Stomach smooth muscle (tissue), 2 donors: ENCODE measurements at regions not wholly inside any gene's neighbourhood (a gene's known extent, or its start where the extent isn't known, plus 50 kb on each side); places are given as distances from the start of the nearest gene placed in this dataset.
A peak's percentile ranks its signal among the peaks of the same experiment; 100 is the strongest.

Experiments
- H3K27ac ChIP-seq: one replicate; pipeline ENCODE4 v1.7.0; 2013; ENCODE audit warnings: mild to moderate bottlenecking, low read length, inconsistent platforms
- H3K27me3 ChIP-seq, 2 donors: one replicate each; pipeline ENCODE4 v1.7.0; 2013; ENCODE audit warnings: low read length in 2 of 2; ENCODE audit not compliant: insufficient read depth in 2 of 2, control insufficient read depth in 1 of 2
- H3K36me3 ChIP-seq, 2 donors: one replicate each; pipeline ENCODE4 v1.7.0; 2013; ENCODE audit warnings: low read length in 2 of 2; ENCODE audit not compliant: control insufficient read depth in 2 of 2, insufficient read depth in 2 of 2
- H3K4me1 ChIP-seq: one replicate; pipeline ENCODE4 v1.7.0; 2013; ENCODE audit warnings: low read length; ENCODE audit not compliant: control insufficient read depth, insufficient read depth
- H3K4me3 ChIP-seq, 2 donors: one replicate each; pipeline ENCODE4 v1.7.0; 2013; ENCODE audit warnings: low read length in 2 of 2
- H3K9ac ChIP-seq, 2 donors: one replicate each; pipeline ENCODE4 v1.7.0; 2013; ENCODE audit warnings: low read length in 2 of 2, mild to moderate bottlenecking in 1 of 2
- H3K9me3 ChIP-seq, 2 donors: one replicate each; pipeline ENCODE4 v1.7.0; 2013; ENCODE audit warnings: low read length in 2 of 2; ENCODE audit not compliant: control insufficient read depth in 2 of 2
- donor health status: healthy.
- donor health status: Pancreatic carcinoma.

DNA sequence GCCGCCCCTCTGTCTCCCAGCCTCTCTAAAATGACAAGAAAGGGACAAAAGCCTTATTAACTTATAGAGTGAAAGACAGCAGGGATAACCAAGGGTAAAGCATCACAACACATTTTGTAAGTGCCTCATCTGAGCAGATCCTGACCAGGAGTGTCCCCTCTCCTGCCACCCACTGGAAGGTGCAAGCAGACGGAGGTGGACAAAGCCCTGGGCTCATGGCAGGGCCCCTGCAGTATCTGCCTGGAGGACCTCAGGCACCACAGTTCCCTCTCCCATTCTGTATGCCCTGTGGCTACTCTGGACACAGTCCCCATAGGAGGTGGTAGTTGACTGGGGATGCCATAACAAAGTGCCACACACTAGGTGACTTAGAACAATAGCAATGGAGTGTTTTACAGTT lies 319.8 kb downstream of the GADD45G start:
- Histone ChIP-seq H3K4me3 (no peak overlapping the region), H3K27me3 (no peaks in the 10 kb centered on the region), H3K9ac (no peak overlapping the region), H3K27ac (no peak overlapping the region), H3K4me1 (peaks cover 16% of the 10 kb centered on the region), H3K36me3 (no peaks in the 10 kb centered on the region), H3K9me3 (no peaks in the 10 kb centered on the region)

DNA sequence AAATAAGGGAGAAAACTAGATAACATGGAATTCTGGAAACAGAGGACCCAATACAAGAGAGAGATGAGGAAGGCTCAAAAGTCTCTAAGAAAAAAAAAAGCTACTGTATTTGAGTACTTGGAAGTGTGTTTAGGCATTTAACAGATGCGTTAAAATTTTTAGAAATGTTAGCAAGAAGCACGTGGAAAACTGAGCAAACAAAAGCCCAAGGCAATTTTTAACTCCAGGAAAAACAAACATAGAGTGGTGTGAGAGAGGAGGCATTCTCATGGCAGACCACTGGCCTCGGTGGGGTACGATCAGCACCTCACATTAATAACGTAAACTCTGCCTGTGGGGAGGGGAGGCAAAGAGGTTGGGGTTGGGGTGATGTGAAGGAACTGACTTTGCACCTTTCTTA lies 321.4 kb downstream of the GADD45G start:
- Histone ChIP-seq H3K9ac (no peak overlapping the region), H3K4me1 (peaks cover 16% of the 10 kb centered on the region), H3K36me3 (no peaks in the 10 kb centered on the region), H3K27me3 (no peaks in the 10 kb centered on the region), H3K9me3 (no peaks in the 10 kb centered on the region), H3K4me3 (no peak overlapping the region), H3K27ac (no peak overlapping the region)

DNA sequence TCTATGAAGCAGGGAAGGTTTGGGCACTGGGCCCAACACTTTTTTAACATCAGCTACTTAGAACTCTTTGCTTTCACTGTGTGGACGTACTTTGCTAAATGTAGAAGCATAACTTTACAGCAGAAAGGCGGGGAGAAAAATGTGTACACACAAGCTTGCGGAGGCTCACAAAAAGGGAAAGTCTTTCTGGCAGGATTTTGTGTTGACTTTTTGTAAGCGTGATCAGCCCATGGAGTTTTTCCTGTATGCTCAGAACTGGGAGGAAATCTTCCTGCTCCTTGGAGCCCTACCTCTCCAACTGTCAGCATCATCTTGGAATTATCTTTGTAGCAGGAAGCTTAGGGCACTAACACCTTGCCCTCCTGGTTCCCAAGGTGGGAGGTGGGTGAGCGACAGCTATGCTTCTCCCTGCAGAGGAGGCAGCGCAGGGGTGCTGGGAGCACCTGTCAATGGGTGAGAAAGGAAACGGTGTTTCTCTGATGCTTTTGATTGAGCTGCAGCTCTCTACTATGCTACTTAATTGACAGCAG lies 321.9 kb downstream of the GADD45G start:
- Histone ChIP-seq H3K9ac (peak overlapping the region in 1 of 2 donors; percentile 1), H3K27me3 (no peaks in the 10 kb centered on the region), H3K36me3 (no peaks in the 10 kb centered on the region), H3K27ac (peak overlapping the region; percentile 18), H3K4me1 (peaks cover 16% of the 10 kb centered on the region), H3K4me3 (peak overlapping the region in 1 of 2 donors; percentile 52), H3K9me3 (no peaks in the 10 kb centered on the region)

DNA sequence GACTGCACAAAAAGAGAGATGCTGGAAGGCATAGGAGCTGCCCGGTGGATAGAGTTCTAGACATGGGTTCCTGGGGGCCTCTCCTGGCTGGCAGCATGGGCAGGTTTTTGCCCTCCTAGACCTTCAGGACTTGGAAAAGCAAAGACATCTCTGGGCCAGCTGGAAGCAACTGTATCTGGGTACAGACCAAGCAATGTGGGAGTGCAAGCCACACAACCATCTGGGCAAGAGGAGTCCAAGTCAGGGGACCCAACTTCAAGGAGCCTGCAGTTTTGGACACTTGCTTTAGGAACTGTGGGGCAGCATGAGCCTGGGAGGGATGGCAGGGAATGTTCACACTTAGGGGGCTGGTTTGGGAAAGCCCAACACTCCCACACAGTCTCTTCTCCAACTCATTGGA lies 323.3 kb downstream of the GADD45G start:
- Histone ChIP-seq H3K4me3 (no peak overlapping the region), H3K9me3 (no peaks in the 10 kb centered on the region), H3K27me3 (no peaks in the 10 kb centered on the region), H3K4me1 (peaks cover 17% of the 10 kb centered on the region), H3K9ac (no peak overlapping the region), H3K27ac (no peak overlapping the region), H3K36me3 (no peaks in the 10 kb centered on the region)

DNA sequence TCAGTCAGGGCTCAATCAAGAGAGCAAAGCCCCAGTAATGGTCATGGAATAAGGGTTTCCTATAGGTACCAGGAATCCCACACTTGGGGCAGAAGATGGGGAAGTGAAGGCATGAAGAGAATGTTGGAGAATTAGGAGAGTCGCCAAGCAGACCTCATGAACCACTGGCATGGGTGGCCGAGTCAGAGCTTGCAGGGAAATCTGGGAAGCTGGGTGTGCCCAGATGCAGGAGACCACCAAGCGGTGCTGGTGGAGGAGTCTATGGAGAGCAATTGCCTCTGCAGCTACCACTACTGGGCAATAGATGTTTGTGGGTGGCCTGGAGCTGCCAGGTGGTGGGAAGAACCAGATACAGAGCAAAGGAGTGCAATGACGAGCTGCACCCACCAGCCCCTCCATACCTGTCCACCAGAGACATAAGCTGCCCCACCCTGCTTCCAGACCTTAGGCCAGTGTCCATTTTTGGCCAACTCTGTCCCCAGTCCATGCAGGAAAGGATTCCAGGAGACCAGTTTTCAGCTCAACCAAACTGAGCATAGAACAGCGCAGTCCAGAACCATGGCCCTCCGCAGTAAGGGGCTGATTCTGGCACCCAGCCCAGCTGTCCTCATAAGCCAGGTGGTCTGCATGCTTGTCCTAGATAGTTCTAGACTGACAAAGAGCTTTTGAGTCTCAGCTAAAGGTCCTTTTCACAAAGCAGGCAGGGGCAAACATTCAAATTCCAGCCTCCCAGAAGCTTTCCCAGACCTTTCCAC lies 323.9 kb downstream of the GADD45G start:
- H3K9me3 ChIP-seq: no peaks in the 10 kb centered on the region
- H3K4me1 ChIP-seq: peaks cover 22% of the 10 kb centered on the region
- no peaks in the 10 kb centered on the region for H3K36me3 ChIP-seq
- H3K4me3 ChIP-seq: no peak overlapping the region
- no peak overlapping the region for H3K9ac ChIP-seq
- no peaks in the 10 kb centered on the region for H3K27me3 ChIP-seq
- no peak overlapping the region for H3K27ac ChIP-seq

DNA sequence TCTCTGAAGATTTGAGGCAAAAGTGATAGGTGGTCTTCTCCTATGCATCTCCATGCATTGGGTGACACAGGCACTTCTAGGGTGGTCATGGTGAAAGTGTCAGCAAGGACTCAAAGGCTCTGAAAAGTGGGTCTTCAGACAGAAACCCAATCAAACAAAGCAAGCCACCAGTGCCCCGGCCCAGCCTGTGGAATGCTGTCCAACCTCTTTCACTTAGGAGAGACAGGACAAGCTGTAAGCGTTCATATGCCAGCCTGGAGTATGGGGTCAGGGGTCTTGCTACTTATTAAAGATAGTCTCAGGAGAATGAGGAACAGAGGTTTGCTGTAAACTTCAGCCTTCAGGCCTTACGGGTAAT lies 324.5 kb downstream of the GADD45G start:
- Histone ChIP-seq H3K9me3 (no peaks in the 10 kb centered on the region), H3K4me1 (peaks cover 26% of the 10 kb centered on the region), H3K4me3 (no peak overlapping the region), H3K27ac (no peak overlapping the region), H3K36me3 (no peaks in the 10 kb centered on the region), H3K27me3 (no peaks in the 10 kb centered on the region), H3K9ac (no peak overlapping the region)

DNA sequence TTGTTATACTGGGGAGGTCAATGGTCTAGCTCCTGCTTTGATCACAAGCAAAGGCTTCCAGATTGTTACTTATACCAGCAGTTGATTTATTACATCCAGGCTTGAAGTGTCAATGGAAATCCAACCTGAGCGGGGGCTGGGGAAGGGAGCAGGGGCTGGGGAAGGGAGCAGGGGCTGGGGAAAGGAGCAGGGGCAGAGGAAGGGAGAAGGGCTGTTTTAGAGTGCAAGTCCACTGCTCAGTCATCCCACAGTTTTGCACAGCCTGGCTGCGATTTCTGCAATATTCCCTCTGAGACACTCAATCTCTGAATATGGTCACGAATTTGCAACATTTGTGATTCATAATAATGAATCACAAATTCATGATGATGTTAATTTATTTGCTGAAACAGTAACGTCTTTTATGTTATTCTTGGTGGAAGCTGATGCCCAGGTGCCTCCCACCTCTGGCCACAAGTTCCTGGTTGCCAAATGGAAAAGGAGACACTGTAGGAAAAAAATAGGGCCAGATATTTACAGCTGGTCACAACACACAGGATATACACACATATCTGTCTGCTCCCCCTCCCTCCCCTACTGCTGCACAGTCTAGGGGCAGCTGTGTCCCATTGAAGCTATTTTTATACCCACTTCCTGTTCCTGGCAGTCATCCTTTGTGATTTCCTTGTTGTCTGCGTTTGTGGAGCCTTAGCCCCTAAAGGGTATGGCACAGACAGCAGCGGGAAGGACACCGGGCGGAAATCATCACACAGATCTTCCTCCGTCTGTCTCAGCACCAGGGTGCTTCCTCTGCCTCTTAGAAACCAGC lies 325.1 kb downstream of the GADD45G start:
- no peaks in the 10 kb centered on the region for H3K36me3 ChIP-seq
- H3K27ac ChIP-seq: no peak overlapping the region
- H3K27me3 ChIP-seq: no peaks in the 10 kb centered on the region
- no peaks in the 10 kb centered on the region for H3K9me3 ChIP-seq
- H3K9ac ChIP-seq: no peak overlapping the region
- no peak overlapping the region for H3K4me3 ChIP-seq
- H3K4me1 ChIP-seq: peaks cover 29% of the 10 kb centered on the region

DNA sequence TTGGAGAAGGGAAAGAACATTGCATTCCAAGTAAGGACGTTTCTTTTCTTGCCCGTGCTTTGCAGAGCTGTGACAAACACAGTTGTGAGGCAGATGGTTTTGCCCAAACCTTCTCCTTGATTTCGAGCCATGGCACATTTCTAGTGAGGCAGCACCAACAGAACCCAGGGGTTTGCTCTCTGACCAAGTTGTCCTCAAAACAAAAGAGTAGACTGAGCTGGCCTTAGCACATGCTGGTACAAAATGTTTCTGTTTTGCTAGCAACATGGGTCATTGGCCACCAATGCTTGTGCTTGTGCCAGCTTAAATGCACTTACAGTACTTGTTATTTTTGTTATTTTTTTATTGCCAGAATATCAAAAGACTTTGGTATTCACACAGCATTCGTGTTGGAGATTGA lies 328.8 kb downstream of the GADD45G start:
- Histone ChIP-seq H3K27ac (no peak overlapping the region), H3K4me1 (peaks cover 21% of the 10 kb centered on the region), H3K9me3 (no peaks in the 10 kb centered on the region), H3K4me3 (no peak overlapping the region), H3K36me3 (no peaks in the 10 kb centered on the region), H3K9ac (no peak overlapping the region), H3K27me3 (no peaks in the 10 kb centered on the region)

DNA sequence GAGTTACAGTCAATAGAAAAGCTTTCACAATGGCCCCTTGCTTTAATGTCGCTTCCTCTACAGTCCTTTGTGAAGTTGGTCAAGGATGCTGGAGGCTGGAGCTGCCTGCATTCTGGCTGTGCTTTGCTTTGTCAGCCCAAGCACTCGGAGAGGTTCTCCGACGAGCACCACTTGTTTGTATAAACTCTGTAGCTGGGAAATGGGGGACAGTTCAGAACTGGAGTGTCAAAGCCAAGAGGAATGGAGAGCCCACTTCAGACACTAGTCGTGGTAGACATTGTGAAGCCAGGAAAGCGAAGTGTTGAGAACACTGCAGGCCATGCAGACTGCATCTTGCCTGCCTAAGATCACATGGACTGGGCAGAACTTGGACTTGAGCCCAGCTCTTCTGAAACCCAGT lies 330.3 kb downstream of the GADD45G start:
- peak overlapping the region; percentile 18 for H3K27ac ChIP-seq

DNA sequence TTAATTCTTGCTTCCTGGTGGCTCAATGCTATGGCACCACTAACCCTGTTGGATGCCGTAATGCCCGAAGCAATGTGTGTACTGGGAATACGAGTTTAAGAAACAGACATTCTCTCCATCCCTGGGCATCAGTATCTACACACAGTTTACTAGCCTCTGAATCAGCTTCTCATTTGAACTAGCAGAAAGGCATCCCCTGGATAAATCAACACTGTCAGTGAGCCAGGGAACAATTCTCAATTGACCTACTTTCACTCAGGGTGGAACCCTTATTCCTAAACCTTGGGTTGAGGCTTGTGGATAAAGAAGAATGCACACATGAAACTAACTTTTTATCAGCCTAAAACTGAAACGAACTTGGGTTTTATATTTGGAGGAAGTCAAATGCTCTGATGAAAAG lies 331.0 kb downstream of the GADD45G start:
- peaks cover 24% of the 10 kb centered on the region for H3K4me1 ChIP-seq
- H3K9ac ChIP-seq: no peak overlapping the region
- H3K36me3 ChIP-seq: no peaks in the 10 kb centered on the region
- H3K4me3 ChIP-seq: peak overlapping the region in 1 of 2 donors; percentile 6
- H3K27me3 ChIP-seq: no peaks in the 10 kb centered on the region
- H3K9me3 ChIP-seq: no peaks in the 10 kb centered on the region
- H3K27ac ChIP-seq: peak overlapping the region; percentile 18

More for the DNA sequence above, 330.3 kb downstream of the GADD45G start:
- Histone ChIP-seq H3K4me1 (peaks cover 21% of the 10 kb centered on the region), H3K4me3 (peak overlapping the region in 1 of 2 donors; percentile 6), H3K27me3 (no peaks in the 10 kb centered on the region), H3K36me3 (no peaks in the 10 kb centered on the region), H3K9ac (no peak overlapping the region), H3K9me3 (no peaks in the 10 kb centered on the region)

DNA sequence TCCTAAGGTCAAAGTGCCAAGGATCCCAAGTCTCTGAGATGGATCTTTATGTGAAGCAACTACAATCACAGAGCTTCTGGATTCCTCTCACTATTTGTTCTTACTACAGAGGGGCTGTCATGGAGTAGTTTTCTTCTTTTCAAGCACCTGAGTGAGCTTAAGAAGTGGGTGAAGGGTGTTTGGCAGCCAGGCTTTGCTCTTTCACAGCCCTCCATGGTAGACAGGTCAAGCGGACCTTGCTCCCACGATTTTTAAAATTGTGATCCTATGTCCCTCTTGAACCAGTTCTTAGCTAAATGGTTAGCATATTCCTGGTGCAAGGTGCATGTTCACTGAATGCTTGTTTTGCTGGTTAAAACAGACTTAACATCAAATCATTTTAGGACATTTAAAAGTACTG lies 332.2 kb downstream of the GADD45G start:
- Histone ChIP-seq H3K9me3 (no peaks in the 10 kb centered on the region), H3K27ac (no peak overlapping the region), H3K4me1 (peaks cover 34% of the 10 kb centered on the region), H3K4me3 (no peak overlapping the region), H3K36me3 (no peaks in the 10 kb centered on the region), H3K9ac (no peak overlapping the region), H3K27me3 (no peaks in the 10 kb centered on the region)
